ENCODE measurements at regions not wholly inside any gene's neighbourhood (a gene's known extent, or its start where the extent isn't known, plus 50 kb on each side); places are given as distances from the start of the nearest gene placed in this dataset.

DNA sequence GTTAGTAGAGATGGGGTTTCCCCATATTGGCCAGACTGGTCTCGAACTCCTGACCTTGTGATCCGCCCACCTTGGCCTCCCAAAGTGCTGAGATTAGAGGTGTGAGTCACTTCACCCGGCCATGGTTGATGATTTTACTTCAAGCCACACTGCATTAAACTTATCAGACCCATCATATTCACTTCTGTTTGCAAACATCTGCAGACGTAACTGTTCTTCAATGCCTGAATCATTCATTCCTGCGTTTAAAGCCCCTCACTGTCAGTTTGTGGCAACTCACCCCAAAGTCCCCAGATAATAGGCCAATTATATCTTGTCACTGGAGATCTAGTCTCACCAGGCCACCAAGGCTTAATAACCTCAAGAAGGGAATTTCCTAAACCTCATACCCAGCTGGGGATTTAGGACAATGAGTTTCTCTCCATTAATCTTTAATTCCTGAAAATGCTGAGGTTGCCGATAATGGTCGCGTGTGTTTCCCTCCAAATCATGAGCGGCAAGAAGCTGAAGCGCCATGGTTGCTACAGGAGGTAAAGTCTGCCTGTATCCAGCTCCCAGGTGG is 229.6 kb downstream of the LY86 start:
- TF ChIP-seq, protein P1, sequence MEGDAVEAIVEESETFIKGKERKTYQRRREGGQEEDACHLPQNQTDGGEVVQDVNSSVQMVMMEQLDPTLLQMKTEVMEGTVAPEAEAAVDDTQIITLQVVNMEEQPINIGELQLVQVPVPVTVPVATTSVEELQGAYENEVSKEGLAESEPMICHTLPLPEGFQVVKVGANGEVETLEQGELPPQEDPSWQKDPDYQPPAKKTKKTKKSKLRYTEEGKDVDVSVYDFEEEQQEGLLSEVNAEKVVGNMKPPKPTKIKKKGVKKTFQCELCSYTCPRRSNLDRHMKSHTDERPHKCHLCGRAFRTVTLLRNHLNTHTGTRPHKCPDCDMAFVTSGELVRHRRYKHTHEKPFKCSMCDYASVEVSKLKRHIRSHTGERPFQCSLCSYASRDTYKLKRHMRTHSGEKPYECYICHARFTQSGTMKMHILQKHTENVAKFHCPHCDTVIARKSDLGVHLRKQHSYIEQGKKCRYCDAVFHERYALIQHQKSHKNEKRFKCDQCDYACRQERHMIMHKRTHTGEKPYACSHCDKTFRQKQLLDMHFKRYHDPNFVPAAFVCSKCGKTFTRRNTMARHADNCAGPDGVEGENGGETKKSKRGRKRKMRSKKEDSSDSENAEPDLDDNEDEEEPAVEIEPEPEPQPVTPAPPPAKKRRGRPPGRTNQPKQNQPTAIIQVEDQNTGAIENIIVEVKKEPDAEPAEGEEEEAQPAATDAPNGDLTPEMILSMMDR (IDR thresholded peaks at IDR 0.05): no peak
- TF ChIP-seq POLR2A (IDR thresholded peaks at IDR 0.05): no peak

All from body of pancreas (tissue), 4 donors.